Thoracic aorta (tissue), 2 donors: ENCODE measurements at regions not wholly inside any gene's neighbourhood (a gene's known extent, or its start where the extent isn't known, plus 50 kb on each side); places are given as distances from the start of the nearest gene placed in this dataset.
"Not testable (repeated sequence)": the region's sequence is repeated elsewhere in the genome, so short reads cannot be mapped to it uniquely, and the experiment has no call there.

Experiments used
- ATAC-seq: fragments of 150-250 bp; one replicate; pipeline ENCODE4 v1.8.0; 2017; ENCODE audit warnings: low read depth; ENCODE audit not compliant: insufficient number of reproducible peaks, low FRiP score
- DNase-seq: peaks from one replicate; pipeline ENCODE4 v3.0.0-alpha.2; 2020; ENCODE audit warnings: low spot score
- H3K27ac ChIP-seq, 2 donors: fragments of 200-600 bp; sonication (generic); 1 replicate in 1 of 2; 2 replicates in 1 of 2; pipeline ENCODE4 v1.5.1; 2016; ENCODE audit warnings: mild to moderate bottlenecking in 2 of 2, moderate library complexity in 2 of 2
- H3K27me3 ChIP-seq: fragments of 200-600 bp; sonication (generic); replicated peaks from 2 replicates; pipeline ENCODE4 v1.6.0; 2016; ENCODE audit warnings: mild to moderate bottlenecking; ENCODE audit not compliant: insufficient read depth
- H3K36me3 ChIP-seq: fragments of 200-600 bp; sonication (generic); one replicate; pipeline ENCODE4 v1.5.1; 2016
- H3K4me1 ChIP-seq, 2 donors: fragments of 200-600 bp; sonication (generic); 1 replicate in 1 of 2; 2 replicates in 1 of 2; pipeline versions ENCODE4 v1.5.1 to v1.6.0; 2016; ENCODE audit warnings: low read depth in 2 of 2, mild to moderate bottlenecking in 1 of 2; ENCODE audit not compliant: control insufficient read depth in 1 of 2
- H3K4me3 ChIP-seq: fragments of 200-600 bp; sonication (generic); 2 replicates; pipeline ENCODE4 v1.5.1; 2016; ENCODE audit warnings: mild to moderate bottlenecking
- H3K9me3 ChIP-seq: fragments of 200-600 bp; sonication (generic); 2 replicates; pipeline ENCODE4 v1.5.1; 2016
- TF ChIP-seq, protein P1 (sequence below): fragments of 200-600 bp; sonication (generic); IDR thresholded peaks from one replicate; pipeline ENCODE4 v1.5.1; 2019; ENCODE audit warnings: antibody characterized with exemption

DNA sequence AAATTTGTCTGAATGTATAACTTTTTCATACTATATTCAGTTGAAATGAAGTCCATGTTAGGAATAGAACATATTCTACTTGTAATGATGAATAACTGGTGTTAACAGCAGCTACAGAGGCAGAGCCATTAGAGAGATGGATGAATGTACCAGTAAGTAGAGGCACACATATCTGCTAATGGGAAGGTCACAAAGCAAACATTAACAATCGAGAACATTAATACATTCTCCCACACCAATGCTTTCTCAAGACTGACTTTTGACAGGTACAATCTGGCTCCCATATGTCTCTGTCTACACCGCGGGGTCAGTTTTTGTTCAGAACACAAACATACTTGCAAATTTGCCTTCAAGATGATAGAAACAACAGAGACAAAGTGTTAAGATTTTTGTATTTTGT is 776.0 kb upstream of the MANEA start:
- no peaks in the 10 kb centered on the region for H3K27me3 ChIP-seq
- no peak overlapping the region for H3K27ac ChIP-seq
- DNase-seq (no peak), ATAC-seq (no peak)
- no peaks in the 10 kb centered on the region for H3K4me1 ChIP-seq
- TF ChIP-seq, protein P1, sequence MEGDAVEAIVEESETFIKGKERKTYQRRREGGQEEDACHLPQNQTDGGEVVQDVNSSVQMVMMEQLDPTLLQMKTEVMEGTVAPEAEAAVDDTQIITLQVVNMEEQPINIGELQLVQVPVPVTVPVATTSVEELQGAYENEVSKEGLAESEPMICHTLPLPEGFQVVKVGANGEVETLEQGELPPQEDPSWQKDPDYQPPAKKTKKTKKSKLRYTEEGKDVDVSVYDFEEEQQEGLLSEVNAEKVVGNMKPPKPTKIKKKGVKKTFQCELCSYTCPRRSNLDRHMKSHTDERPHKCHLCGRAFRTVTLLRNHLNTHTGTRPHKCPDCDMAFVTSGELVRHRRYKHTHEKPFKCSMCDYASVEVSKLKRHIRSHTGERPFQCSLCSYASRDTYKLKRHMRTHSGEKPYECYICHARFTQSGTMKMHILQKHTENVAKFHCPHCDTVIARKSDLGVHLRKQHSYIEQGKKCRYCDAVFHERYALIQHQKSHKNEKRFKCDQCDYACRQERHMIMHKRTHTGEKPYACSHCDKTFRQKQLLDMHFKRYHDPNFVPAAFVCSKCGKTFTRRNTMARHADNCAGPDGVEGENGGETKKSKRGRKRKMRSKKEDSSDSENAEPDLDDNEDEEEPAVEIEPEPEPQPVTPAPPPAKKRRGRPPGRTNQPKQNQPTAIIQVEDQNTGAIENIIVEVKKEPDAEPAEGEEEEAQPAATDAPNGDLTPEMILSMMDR = no peak
- H3K36me3 ChIP-seq = no peaks in the 10 kb centered on the region
- no peaks in the 10 kb centered on the region for H3K9me3 ChIP-seq
- no peak overlapping the region for H3K4me3 ChIP-seq

DNA sequence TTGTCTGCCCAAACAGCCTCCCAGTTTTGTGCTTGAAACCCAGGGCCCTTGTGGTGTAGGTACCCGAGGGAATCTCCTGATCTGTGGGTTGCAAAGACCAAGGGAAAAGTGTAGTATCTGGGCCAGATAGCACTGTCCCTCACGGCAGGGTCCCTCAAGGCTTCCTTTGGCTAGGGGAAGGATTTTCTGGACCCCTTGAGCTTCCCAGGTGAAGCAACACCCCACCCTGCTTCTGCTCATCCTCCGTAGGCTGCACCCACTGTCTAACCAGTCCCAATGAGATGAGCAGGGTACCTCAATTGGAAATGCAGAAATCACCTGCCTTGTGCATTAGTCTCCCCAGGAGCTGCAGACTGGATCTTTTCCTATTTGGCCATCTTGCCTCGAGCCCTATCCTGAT is 791.8 kb upstream of the MANEA start:
- DNase-seq (no peak), ATAC-seq (no peak)
- TF ChIP-seq, protein P1 = no peak
- Histone ChIP-seq H3K27me3 (no peaks in the 10 kb centered on the region), H3K27ac (no peak overlapping the region), H3K36me3 (no peaks in the 10 kb centered on the region), H3K9me3 (no peaks in the 10 kb centered on the region), H3K4me1 (no peaks in the 10 kb centered on the region), H3K4me3 (no peak overlapping the region)

DNA sequence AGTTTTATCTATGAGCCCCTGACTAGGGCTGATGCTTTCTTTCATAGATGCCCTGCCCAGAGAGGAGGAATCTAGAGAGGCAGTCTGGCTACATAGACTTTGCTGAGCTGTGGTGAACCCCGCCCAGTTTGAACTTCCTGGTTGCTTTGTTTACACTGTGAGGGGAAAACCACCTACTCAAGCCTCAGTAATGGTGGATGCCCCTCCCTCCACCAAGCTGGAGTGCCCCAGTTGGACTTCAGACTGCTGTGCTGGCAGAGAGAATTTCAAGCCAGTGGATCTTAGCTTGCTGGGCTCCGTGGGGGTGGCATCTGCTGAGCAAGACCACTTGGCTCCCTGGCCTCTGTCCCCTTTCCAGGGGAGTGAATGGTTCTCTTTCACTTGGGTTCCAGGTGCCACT is 792.3 kb upstream of the MANEA start:
- H3K9me3 ChIP-seq, H3K27ac ChIP-seq, H3K4me3 ChIP-seq, H3K4me1 ChIP-seq, DNase-seq, ATAC-seq, H3K36me3 ChIP-seq, H3K27me3 ChIP-seq: not testable (repeated sequence)

DNA sequence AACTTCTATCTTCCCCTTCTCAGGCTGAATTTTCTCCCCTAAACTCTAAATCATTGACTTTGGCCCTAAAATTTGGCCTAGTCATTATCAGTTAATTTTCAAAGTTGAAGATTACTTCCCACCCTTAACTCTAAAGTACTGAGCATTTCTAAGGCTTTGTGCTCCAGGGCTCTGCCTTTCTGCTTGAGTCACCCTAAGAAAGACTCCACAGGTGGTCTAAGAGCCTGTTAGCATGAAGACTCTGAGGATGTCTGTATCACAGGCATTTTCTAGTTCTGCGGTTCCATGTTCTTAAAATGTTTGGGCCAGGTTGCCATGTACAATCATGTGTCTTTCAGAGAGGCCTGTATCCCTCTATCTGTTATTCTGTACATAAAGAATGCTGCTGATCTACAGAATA is 808.1 kb upstream of the MANEA start:
- no peaks in the 10 kb centered on the region for H3K27me3 ChIP-seq
- H3K27ac ChIP-seq = no peak overlapping the region
- H3K4me1 ChIP-seq = no peaks in the 10 kb centered on the region
- no peaks in the 10 kb centered on the region for H3K9me3 ChIP-seq
- no peaks in the 10 kb centered on the region for H3K36me3 ChIP-seq
- ATAC-seq (no peak), DNase-seq (no peak)
- TF ChIP-seq, protein P1 = no peak
- no peak overlapping the region for H3K4me3 ChIP-seq

DNA sequence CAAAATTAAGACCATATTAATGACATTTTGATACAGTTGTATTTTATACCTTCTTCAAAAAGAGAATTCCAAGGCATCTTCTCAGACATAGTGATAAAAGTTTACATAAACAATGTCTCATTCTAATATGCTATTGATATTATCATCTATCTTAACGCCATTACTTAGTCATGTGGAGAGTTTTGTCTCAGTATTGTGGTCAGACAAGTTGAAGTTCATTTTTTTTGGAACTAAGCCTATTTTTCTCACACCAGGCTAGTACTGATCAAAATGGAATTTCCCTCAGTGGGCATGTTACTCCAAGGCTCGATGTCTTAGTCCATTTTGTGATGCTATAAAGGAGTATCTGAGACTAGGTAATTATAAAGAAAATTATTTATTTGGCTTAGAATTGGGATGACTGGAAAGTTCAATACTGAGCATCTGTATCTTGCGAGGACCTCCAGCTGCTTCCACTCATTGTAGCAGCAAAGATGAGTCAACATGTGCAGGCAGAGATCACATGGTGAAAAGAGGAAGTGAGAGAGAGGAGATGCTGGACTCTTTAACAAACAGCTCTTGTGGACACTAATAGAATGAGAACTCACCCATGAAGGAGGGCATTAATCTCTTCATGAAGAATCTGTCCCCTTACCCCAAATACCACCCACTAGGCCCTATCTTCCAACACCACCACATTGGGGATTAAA is 825.5 kb upstream of the MANEA start:
- H3K36me3 ChIP-seq = no peaks in the 10 kb centered on the region
- no peak overlapping the region for H3K27ac ChIP-seq
- H3K4me3 ChIP-seq = no peak overlapping the region
- H3K27me3 ChIP-seq = no peaks in the 10 kb centered on the region
- TF ChIP-seq, protein P1 = no peak
- DNase-seq (no peak), ATAC-seq (no peak)
- H3K4me1 ChIP-seq = no peaks in the 10 kb centered on the region
- no peaks in the 10 kb centered on the region for H3K9me3 ChIP-seq

DNA sequence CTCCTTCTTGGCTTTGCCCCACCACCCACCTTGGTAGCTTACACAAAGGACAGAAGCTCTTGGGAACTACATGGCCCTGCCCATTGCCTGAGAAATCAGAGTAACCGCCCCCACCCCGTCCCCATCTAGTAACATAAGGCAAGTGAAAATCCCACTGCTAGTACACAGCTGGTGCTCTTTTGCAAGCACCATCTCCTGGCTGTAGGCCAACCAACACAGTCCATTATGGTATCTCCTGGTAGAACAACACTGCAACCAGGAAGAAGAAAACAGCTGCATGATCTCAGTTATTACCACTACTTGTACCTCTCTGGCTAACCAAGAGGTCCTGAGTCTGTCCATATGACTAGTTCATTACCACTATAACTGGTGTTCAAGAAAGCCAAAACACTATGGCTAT is 841.1 kb upstream of the MANEA start:
- DNase-seq (no peak), ATAC-seq (peak; percentile 50)
- H3K27ac ChIP-seq = no peak overlapping the region
- TF ChIP-seq, protein P1 = no peak
- H3K9me3 ChIP-seq = no peaks in the 10 kb centered on the region
- H3K4me3 ChIP-seq = no peak overlapping the region
- H3K4me1 ChIP-seq = no peaks in the 10 kb centered on the region
- no peaks in the 10 kb centered on the region for H3K36me3 ChIP-seq
- H3K27me3 ChIP-seq = no peaks in the 10 kb centered on the region
